Kidney (tissue), 13 donors: ENCODE measurements at regions not wholly inside any gene's neighbourhood (a gene's known extent, or its start where the extent isn't known, plus 50 kb on each side); places are given as distances from the start of the nearest gene placed in this dataset.
"Not testable (repeated sequence)": the region's sequence is repeated elsewhere in the genome, so short reads cannot be mapped to it uniquely, and the experiment has no call there.

Source experiments
- DNase-seq, 5 donors: peaks; one replicate each; pipeline ENCODE4 v3.0.0-alpha.2; 2013 to 2020
- FAIRE-seq: peaks from 2 replicates; lab custom pipeline; 2012; peaks lifted over from hg19 to GRCh38; lab: Jason Lieb, UNC
- H3K27ac ChIP-seq, 2 donors: one replicate each; pipeline ENCODE4 v1.7.0; 2013; ENCODE audit warnings: low read depth in 2 of 2, low read length in 2 of 2, inconsistent platforms in 1 of 2
- H3K27me3 ChIP-seq: one replicate; pipeline ENCODE4 v1.7.1; 2013; ENCODE audit warnings: low read length, inconsistent platforms; ENCODE audit not compliant: control insufficient read depth, insufficient read depth
- H3K36me3 ChIP-seq, 3 donors: one replicate each; pipeline versions ENCODE4 v1.7.0 to v1.7.1; 2013; ENCODE audit warnings: low read length in 3 of 3, control low read depth in 1 of 3, inconsistent platforms in 1 of 3; ENCODE audit not compliant: insufficient read depth in 3 of 3, control insufficient read depth in 2 of 3
- H3K4me1 ChIP-seq, 3 donors: one replicate each; pipeline versions ENCODE4 v1.7.0 to v1.7.1; 2013; ENCODE audit warnings: low read length in 3 of 3, inconsistent platforms in 1 of 3, low read depth in 1 of 3; ENCODE audit not compliant: control insufficient read depth in 2 of 3, insufficient read depth in 2 of 3
- H3K4me3 ChIP-seq, 3 donors: one replicate each; pipeline versions ENCODE4 v1.7.0 to v1.8.1; 2013; ENCODE audit warnings: low read length in 3 of 3, control low read depth in 1 of 3, inconsistent platforms in 1 of 3
- H3K9ac ChIP-seq, 3 donors: one replicate each; pipeline versions ENCODE4 v1.7.0 to v1.7.1; 2013; ENCODE audit warnings: low read length in 3 of 3, control low read depth in 1 of 3, inconsistent platforms in 1 of 3
- H3K9me3 ChIP-seq, 3 donors: one replicate each; pipeline versions ENCODE4 v1.7.0 to v1.7.1; 2013; ENCODE audit warnings: low read length in 3 of 3, control low read depth in 1 of 3, inconsistent platforms in 1 of 3; ENCODE audit not compliant: control insufficient read depth in 2 of 3, insufficient read depth in 1 of 3
- intact Hi-C: fragments of 100-400 bp; cut with DNase I; formaldehyde crosslinking; loops from one replicate; pipeline ENCODE4 v1.11.1; 2022
- TF ChIP-seq, protein P1 (sequence below): IDR thresholded peaks from 3 replicates; pipeline ENCODE4 v1.5.1; 2012; ENCODE audit warnings: mild to moderate bottlenecking, moderate library complexity, borderline replicate concordance; ENCODE audit not compliant: insufficient read depth; ENCODE audit errors: extremely low read depth
- donor health status: control.
- donor health status: control.
- donor health status: control.
- donor health status: control.
- donor health status: control.
- donor health status: DM: yes; HTN: yes; CAD: no.
- donor health status: Normal renal cell carcinoma (clear cell type).

DNA sequence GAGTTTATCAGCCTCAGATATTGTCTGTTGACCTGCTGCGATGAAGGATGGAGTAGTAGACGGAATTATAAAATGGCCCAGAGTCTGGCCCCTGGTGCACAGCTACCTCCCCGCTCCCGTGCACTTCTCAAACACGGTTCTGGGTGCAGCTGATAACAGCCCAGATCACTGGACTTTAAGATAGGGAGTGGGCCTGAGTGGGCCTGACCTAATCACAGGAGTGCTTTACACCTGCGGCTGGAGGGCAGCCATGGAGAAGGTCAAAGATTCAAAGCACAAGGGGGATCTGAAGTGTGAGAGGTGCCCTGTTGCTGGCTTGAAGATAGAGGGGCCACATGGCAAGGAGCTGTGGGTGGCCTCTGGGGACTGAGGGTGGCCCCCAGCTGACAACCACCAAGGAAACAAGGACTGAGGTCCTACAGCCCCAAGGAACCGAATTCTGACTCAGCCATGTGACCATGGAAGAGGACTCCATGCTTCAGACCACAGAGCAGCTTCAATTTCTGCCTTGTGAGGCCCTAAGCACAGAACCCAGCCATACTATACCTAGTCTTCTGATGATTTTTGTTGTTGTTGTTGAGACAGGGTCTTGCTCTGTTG lies 113.4 kb downstream of the ZNF664 start:
- H3K27ac ChIP-seq = no peak overlapping the region
- H3K27me3 ChIP-seq = no peaks in the 10 kb centered on the region
- no peaks in the 10 kb centered on the region for H3K4me1 ChIP-seq
- no peak for DNase-seq
- intact Hi-C loops = no loop called here
- no peak overlapping the region for H3K9ac ChIP-seq
- no peak overlapping the region for H3K4me3 ChIP-seq
- H3K36me3 ChIP-seq = no peaks in the 10 kb centered on the region
- TF ChIP-seq, protein P1, sequence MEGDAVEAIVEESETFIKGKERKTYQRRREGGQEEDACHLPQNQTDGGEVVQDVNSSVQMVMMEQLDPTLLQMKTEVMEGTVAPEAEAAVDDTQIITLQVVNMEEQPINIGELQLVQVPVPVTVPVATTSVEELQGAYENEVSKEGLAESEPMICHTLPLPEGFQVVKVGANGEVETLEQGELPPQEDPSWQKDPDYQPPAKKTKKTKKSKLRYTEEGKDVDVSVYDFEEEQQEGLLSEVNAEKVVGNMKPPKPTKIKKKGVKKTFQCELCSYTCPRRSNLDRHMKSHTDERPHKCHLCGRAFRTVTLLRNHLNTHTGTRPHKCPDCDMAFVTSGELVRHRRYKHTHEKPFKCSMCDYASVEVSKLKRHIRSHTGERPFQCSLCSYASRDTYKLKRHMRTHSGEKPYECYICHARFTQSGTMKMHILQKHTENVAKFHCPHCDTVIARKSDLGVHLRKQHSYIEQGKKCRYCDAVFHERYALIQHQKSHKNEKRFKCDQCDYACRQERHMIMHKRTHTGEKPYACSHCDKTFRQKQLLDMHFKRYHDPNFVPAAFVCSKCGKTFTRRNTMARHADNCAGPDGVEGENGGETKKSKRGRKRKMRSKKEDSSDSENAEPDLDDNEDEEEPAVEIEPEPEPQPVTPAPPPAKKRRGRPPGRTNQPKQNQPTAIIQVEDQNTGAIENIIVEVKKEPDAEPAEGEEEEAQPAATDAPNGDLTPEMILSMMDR = no peak
- FAIRE-seq = no peak
- H3K9me3 ChIP-seq = no peaks in the 10 kb centered on the region

DNA sequence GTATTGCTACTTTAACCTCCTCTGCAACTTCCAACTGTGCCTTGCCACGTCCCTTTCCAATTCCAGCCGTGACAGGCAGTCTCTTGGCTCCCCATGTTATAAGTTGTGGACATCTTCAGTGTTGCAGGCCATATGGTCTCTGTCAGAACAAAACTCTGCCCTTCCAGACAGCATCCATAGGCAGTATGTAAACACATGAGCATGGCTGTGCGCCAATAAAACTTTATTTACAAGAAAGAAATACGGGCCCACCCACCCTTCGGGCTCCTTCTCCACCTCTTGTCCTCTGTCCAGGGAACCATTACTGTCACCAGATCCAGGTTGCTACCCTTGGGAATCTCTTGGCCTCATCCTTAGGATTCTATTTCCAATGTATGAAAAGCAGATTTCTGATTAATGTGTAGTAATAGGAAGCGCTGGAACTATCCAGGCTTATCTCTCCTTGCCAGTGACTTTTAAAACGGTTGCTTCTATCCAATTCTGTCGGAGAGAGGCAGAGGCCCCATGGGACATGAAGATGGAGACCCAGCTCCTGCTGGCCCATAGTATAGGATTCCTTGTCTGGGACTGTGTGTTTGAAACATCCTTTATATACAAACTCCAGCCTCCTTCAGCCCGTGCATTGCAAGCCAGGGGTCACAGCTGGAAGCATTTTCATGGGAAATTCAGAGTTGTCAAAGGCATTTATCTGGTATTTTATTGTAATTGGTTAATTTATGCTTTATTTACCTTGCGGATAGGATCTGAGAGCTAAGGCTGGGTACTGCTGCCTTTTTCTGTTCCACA lies 114.4 kb downstream of the ZNF664 start:
- H3K4me1 ChIP-seq = no peaks in the 10 kb centered on the region
- H3K27me3 ChIP-seq = no peaks in the 10 kb centered on the region
- H3K9me3 ChIP-seq = peaks cover 0 to 2% (median 0%) of the 10 kb centered on the region in 3 donors
- DNase-seq (peak in 3 of 5 donors; percentile 47 to 87 (median 68)), FAIRE-seq (no peak)
- intact Hi-C loops = no loop called here
- TF ChIP-seq, protein P1 = no peak
- H3K9ac ChIP-seq = no peak overlapping the region
- no peak overlapping the region for H3K27ac ChIP-seq
- H3K4me3 ChIP-seq = no peak overlapping the region
- peaks cover 0 to 1% (median 0%) of the 10 kb centered on the region in 3 donors for H3K36me3 ChIP-seq

DNA sequence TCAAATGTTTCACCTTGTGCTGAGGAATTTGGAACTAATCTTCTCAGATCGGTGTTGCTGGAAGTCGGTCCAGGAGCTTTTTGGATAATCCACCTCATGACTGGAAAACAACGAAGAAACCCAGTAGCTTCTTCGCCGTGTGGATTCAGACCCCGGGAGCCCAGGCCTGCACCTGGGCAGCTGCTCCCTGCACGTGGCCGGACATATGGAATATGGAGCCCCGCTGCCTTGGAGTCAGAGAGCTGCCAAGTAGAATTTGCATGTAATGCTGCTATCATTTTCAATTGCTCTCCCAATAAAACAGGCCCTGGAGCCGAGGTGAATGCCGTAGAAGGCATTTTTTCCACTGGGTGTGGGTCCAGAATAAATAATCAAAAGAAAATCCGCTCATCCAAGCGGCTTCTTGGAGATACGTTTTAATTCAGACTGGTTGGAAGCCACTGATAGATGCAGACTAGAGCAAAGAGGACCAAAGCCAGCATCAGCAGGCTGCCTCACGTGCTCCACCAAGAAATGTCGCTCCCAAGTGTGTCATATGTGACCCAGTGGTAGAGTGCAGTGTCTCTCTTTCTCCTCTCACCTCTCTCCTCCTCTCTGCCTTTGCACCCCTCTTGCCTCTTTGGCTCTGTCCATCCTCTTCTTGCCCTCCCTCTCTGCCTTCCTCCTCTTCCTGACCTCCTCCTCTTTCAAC lies 115.3 kb downstream of the ZNF664 start:
- no peak for FAIRE-seq
- Histone ChIP-seq H3K9me3 (peaks cover 0 to 10% (median 0%) of the 10 kb centered on the region in 3 donors), H3K9ac (no peak overlapping the region), H3K4me1 (no peaks in the 10 kb centered on the region), H3K4me3 (no peak overlapping the region), H3K27ac (no peak overlapping the region), H3K36me3 (peaks cover 0 to 6% (median 0%) of the 10 kb centered on the region in 3 donors), H3K27me3 (no peaks in the 10 kb centered on the region)
- TF ChIP-seq, protein P1 = no peak
- intact Hi-C loops = no loop called here
- no peak for DNase-seq

GRCh38 chr12:124089181-124089914 lies 116.3 kb downstream of the ZNF664 start:
- H3K27ac ChIP-seq, H3K4me3 ChIP-seq, FAIRE-seq, H3K36me3 ChIP-seq, H3K27me3 ChIP-seq, DNase-seq, H3K4me1 ChIP-seq, H3K9ac ChIP-seq, intact Hi-C loops: not testable (repeated sequence)
- H3K9me3 ChIP-seq = peaks cover 0 to 10% (median 0%) of the 10 kb centered on the region in 3 donors
